SJCRH30 (cell line): ENCODE measurements at regions not wholly inside any gene's neighbourhood (a gene's known extent, or its start where the extent isn't known, plus 50 kb on each side); places are given as distances from the start of the nearest gene placed in this dataset.
"Not testable (repeated sequence)": the region's sequence is repeated elsewhere in the genome, so short reads cannot be mapped to it uniquely, and the experiment has no call there.

Experiments used
- DNase-seq, 2 experiments: peaks; one replicate each; pipeline ENCODE4 v3.0.0-alpha.2; 2015 to 2020
- H3K27ac ChIP-seq: fragments of 250-450 bp; sonication (Bioruptor Pico); 2 replicates; pipeline ENCODE4 v1.5.1; 2020; ENCODE audit warnings: mild to moderate bottlenecking, moderate library complexity
- H3K27me3 ChIP-seq: fragments of 250-450 bp; sonication (Bioruptor Pico); 2 replicates; pipeline ENCODE4 v1.5.1; 2020; ENCODE audit warnings: mild to moderate bottlenecking, moderate library complexity
- H3K36me3 ChIP-seq: fragments of 250-450 bp; sonication (Bioruptor Pico); 2 replicates; pipeline ENCODE4 v1.5.1; 2020; ENCODE audit warnings: mild to moderate bottlenecking, moderate library complexity
- H3K4me1 ChIP-seq: fragments of 250-450 bp; sonication (Bioruptor Pico); 2 replicates; pipeline ENCODE4 v1.5.1; 2020; ENCODE audit warnings: mild to moderate bottlenecking, moderate library complexity
- H3K4me3 ChIP-seq: fragments of 250-450 bp; sonication (Bioruptor Pico); 2 replicates; pipeline ENCODE4 v1.5.1; 2020; ENCODE audit warnings: mild to moderate bottlenecking, moderate library complexity
- H3K9me3 ChIP-seq: fragments of 250-450 bp; sonication (Bioruptor Pico); replicated peaks from 2 replicates; pipeline ENCODE4 v1.5.1; 2020; ENCODE audit warnings: mild to moderate bottlenecking, moderate library complexity

GRCh38 chr4:53959343-53960120 lies 104.9 kb downstream of the CHIC2 start:
- no peaks in the 10 kb centered on the region for H3K9me3 ChIP-seq
- no peak overlapping the region for H3K4me3 ChIP-seq
- H3K36me3 ChIP-seq: no peaks in the 10 kb centered on the region
- no peak overlapping the region for H3K27ac ChIP-seq
- no peak for DNase-seq
- peaks cover 26% of the 10 kb centered on the region for H3K4me1 ChIP-seq
- H3K27me3 ChIP-seq: no peaks in the 10 kb centered on the region

- no peaks in the 10 kb centered on the region for H3K36me3 ChIP-seq
- no peak overlapping the region for H3K27ac ChIP-seq
- no peaks in the 10 kb centered on the region for H3K9me3 ChIP-seq
- 0 out of 2 replicates have a peak, but pooled peaks cover 3% of the 10 kb centered on the region for H3K27me3 ChIP-seq
- H3K4me3 ChIP-seq: no peak overlapping the region
- DNase-seq: no peak
- H3K4me1 ChIP-seq: no peaks in the 10 kb centered on the region
Measured at GRCh38 chr4:53956454-53956853, 108.0 kb downstream of the CHIC2 start.

- H3K9me3 ChIP-seq: no peaks in the 10 kb centered on the region
- no peaks in the 10 kb centered on the region for H3K36me3 ChIP-seq
- no peak overlapping the region for H3K4me3 ChIP-seq
- no peak overlapping the region for H3K27ac ChIP-seq
- no peaks in the 10 kb centered on the region for H3K4me1 ChIP-seq
- H3K27me3 ChIP-seq: 0 out of 2 replicates have a peak, but pooled peaks cover 4% of the 10 kb centered on the region
- no peak for DNase-seq
Measured at GRCh38 chr4:53956053-53956452, 108.4 kb downstream of the CHIC2 start.

- H3K4me3 ChIP-seq: no peak overlapping the region
- H3K27ac ChIP-seq: no peak overlapping the region
- no peaks in the 10 kb centered on the region for H3K36me3 ChIP-seq
- H3K27me3 ChIP-seq: 0 out of 2 replicates have a peak, but pooled peaks cover 4% of the 10 kb centered on the region
- no peaks in the 10 kb centered on the region; the same call in 1 of the 2 replicates for H3K9me3 ChIP-seq
- no peaks in the 10 kb centered on the region for H3K4me1 ChIP-seq
- no peak for DNase-seq
Measured at GRCh38 chr4:53951414-53951813, 113.0 kb downstream of the CHIC2 start.

GRCh38 chr4:53943345-53944085 lies 120.9 kb downstream of the CHIC2 start:
- Histone ChIP-seq H3K36me3 (no peaks in the 10 kb centered on the region; the same call in 1 of the 2 replicates), H3K27me3 (no peaks in the 10 kb centered on the region), H3K9me3 (peaks cover 8% of the 10 kb centered on the region), H3K4me3 (no peak overlapping the region), H3K4me1 (peaks cover 8% of the 10 kb centered on the region), H3K27ac (no peak overlapping the region)
- peak in 1 of 2 experiments; percentile 35 for DNase-seq

- H3K27ac ChIP-seq: no peak overlapping the region
- no peak overlapping the region for H3K4me3 ChIP-seq
- H3K4me1 ChIP-seq: peaks cover 8% of the 10 kb centered on the region
- no peaks in the 10 kb centered on the region for H3K27me3 ChIP-seq
- peaks cover 8% of the 10 kb centered on the region for H3K9me3 ChIP-seq
- DNase-seq: no peak
- H3K36me3 ChIP-seq: no peaks in the 10 kb centered on the region; the same call in 1 of the 2 replicates
Measured at GRCh38 chr4:53942712-53943111, 121.7 kb downstream of the CHIC2 start.

GRCh38 chr4:53941331-53941730 lies 123.1 kb downstream of the CHIC2 start:
- Histone ChIP-seq H3K27ac (no peak overlapping the region), H3K9me3 (peaks cover 8% of the 10 kb centered on the region), H3K4me1 (peaks cover 8% of the 10 kb centered on the region), H3K27me3 (no peaks in the 10 kb centered on the region), H3K4me3 (no peak overlapping the region), H3K36me3 (no peaks in the 10 kb centered on the region; the same call in 1 of the 2 replicates)
- DNase-seq: no peak

GRCh38 chr4:53939892-53940291 lies 124.5 kb downstream of the CHIC2 start:
- not testable (repeated sequence) for H3K36me3 ChIP-seq, H3K9me3 ChIP-seq, H3K27ac ChIP-seq, H3K4me1 ChIP-seq, DNase-seq, H3K4me3 ChIP-seq, H3K27me3 ChIP-seq

GRCh38 chr4:53937918-53938317 lies 126.5 kb downstream of the CHIC2 start:
- Histone ChIP-seq H3K27ac (no peak overlapping the region), H3K9me3 (peaks cover 8% of the 10 kb centered on the region), H3K4me1 (no peaks in the 10 kb centered on the region), H3K4me3 (no peak overlapping the region), H3K27me3 (no peaks in the 10 kb centered on the region), H3K36me3 (no peaks in the 10 kb centered on the region; the same call in 1 of the 2 replicates)
- DNase-seq: no peak

- peaks cover 8% of the 10 kb centered on the region for H3K9me3 ChIP-seq
- H3K4me3 ChIP-seq: no peak overlapping the region
- no peaks in the 10 kb centered on the region for H3K4me1 ChIP-seq
- no peaks in the 10 kb centered on the region for H3K27me3 ChIP-seq
- H3K36me3 ChIP-seq: no peaks in the 10 kb centered on the region; the same call in 1 of the 2 replicates
- no peak overlapping the region for H3K27ac ChIP-seq
- no peak for DNase-seq
Measured at GRCh38 chr4:53937327-53937726, 127.1 kb downstream of the CHIC2 start.

- H3K27ac ChIP-seq: no peak overlapping the region
- H3K36me3 ChIP-seq: no peaks in the 10 kb centered on the region; the same call in 1 of the 2 replicates
- H3K27me3 ChIP-seq: no peaks in the 10 kb centered on the region
- peaks cover 8% of the 10 kb centered on the region for H3K9me3 ChIP-seq
- H3K4me1 ChIP-seq: no peaks in the 10 kb centered on the region
- DNase-seq: no peak
- no peak overlapping the region for H3K4me3 ChIP-seq
Measured at GRCh38 chr4:53935780-53936179, 128.6 kb downstream of the CHIC2 start.

- H3K36me3 ChIP-seq: no peaks in the 10 kb centered on the region
- H3K9me3 ChIP-seq: no peaks in the 10 kb centered on the region; the same call in 1 of the 2 replicates
- no peak overlapping the region for H3K27ac ChIP-seq
- peaks cover 3% of the 10 kb centered on the region; the same call in 1 of the 2 replicates for H3K4me1 ChIP-seq
- H3K4me3 ChIP-seq: no peak overlapping the region
- DNase-seq: no peak
- no peaks in the 10 kb centered on the region for H3K27me3 ChIP-seq
Measured at GRCh38 chr4:53932796-53933610, 131.4 kb downstream of the CHIC2 start.

GRCh38 chr4:53931461-53931961 lies 132.9 kb downstream of the CHIC2 start:
- Histone ChIP-seq H3K9me3 (no peaks in the 10 kb centered on the region; the same call in 1 of the 2 replicates), H3K36me3 (no peaks in the 10 kb centered on the region), H3K27me3 (no peaks in the 10 kb centered on the region), H3K27ac (no peak overlapping the region), H3K4me1 (peaks cover 3% of the 10 kb centered on the region; the same call in 1 of the 2 replicates), H3K4me3 (no peak overlapping the region)
- no peak for DNase-seq
